GM10248 (cell line): ENCODE measurements at regions not wholly inside any gene's neighbourhood (a gene's known extent, or its start where the extent isn't known, plus 50 kb on each side); places are given as distances from the start of the nearest gene placed in this dataset.

Experiments used
- CTCF ChIA-PET: fragments of 300-600 bp; sonication (Branson Sonifier 250); formaldehyde crosslinking; extraction: SDS; loops from one replicate; lab custom pipeline; 2021; ENCODE audit warnings: antibody characterized with exemption; lab: Yijun Ruan, JAX
- POLR2A ChIA-PET: fragments of 350-650 bp; sonication (Branson Sonifier 250); formaldehyde crosslinking; extraction: SDS; loops from one replicate; lab custom pipeline; 2020; ENCODE audit warnings: antibody characterized with exemption; lab: Yijun Ruan, JAX
- DNase-seq: peaks from one replicate; pipeline ENCODE4 v3.0.0; 2012; ENCODE audit errors: extremely low spot score
- TF ChIP-seq, protein P1 (sequence below): IDR thresholded peaks from 2 replicates; pipeline ENCODE4 v1.5.1; 2012; ENCODE audit warnings: mild to moderate bottlenecking, low read depth; ENCODE audit errors: extremely low read depth, missing control alignments, control extremely low read depth

GRCh38 chr3:168473334-168473890 is 377.7 kb upstream of the GOLIM4 start:
- ChIA-PET CTCF (interaction anchor here (1.0 to 1.1 kb wide), 2 partner anchors 12 to 15 kb away, joined by 3 read pairs; no protein-coding TSS in a partner anchor), POLR2A (no interaction called here)
- DNase-seq, result no peak
- TF ChIP-seq, protein P1, sequence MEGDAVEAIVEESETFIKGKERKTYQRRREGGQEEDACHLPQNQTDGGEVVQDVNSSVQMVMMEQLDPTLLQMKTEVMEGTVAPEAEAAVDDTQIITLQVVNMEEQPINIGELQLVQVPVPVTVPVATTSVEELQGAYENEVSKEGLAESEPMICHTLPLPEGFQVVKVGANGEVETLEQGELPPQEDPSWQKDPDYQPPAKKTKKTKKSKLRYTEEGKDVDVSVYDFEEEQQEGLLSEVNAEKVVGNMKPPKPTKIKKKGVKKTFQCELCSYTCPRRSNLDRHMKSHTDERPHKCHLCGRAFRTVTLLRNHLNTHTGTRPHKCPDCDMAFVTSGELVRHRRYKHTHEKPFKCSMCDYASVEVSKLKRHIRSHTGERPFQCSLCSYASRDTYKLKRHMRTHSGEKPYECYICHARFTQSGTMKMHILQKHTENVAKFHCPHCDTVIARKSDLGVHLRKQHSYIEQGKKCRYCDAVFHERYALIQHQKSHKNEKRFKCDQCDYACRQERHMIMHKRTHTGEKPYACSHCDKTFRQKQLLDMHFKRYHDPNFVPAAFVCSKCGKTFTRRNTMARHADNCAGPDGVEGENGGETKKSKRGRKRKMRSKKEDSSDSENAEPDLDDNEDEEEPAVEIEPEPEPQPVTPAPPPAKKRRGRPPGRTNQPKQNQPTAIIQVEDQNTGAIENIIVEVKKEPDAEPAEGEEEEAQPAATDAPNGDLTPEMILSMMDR, result no peak

- POLR2A ChIA-PET, result no interaction called here
- CTCF ChIA-PET, result interaction anchor here (1.0 to 1.6 kb wide), 2 partner anchors 8 to 13 kb away, joined by 3 read pairs; no protein-coding TSS in a partner anchor
- TF ChIP-seq, protein P1, result no peak
- no peak for DNase-seq
These were observed 377.1 kb upstream of the GOLIM4 start for GRCh38 chr3:168472783-168473182.

DNA sequence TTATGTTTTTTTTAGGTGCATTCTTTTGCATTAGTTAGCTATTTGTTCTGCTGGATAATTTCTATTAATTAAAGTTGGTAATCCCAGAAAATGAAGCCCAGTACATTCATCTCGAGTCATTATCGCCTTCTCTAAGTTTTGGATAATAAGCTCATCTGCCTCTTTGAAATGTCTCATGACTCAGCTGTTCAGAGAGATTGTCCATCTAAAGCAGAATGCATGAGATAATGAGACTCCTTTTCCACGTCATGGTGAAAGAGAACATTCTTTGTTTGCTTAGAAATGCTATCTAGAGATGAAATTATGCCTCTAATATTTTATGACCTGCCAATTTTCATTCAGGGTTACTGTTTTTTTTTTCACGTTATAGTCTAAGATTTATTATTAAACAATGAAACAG is 374.7 kb upstream of the GOLIM4 start:
- no peak for DNase-seq
- ChIA-PET CTCF (interaction anchor here (1.3 to 2.9 kb wide), 2 partner anchors 18 to 260 kb away, joined by 3 to 12 read pairs; no protein-coding TSS in a partner anchor), POLR2A (no interaction called here)
- TF ChIP-seq, protein P1, result no peak

DNA sequence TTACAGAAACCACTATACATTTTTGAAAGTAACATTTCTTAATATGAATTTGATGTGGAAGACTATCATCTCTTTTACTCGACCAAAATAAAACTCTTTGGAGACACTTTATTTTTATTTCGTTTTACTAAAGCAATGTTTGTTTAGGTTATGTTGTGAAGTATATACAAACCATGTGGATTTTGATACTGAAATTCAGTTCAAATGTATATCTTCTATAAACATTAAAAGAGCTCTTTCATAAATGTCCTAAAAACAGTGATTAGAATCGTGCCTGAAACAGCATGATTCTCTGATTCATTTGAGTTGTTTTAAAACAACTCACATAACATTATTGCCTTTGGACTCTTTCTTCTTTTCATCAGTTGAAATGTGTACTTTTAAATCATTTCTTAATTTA is 373.7 kb upstream of the GOLIM4 start:
- CTCF ChIA-PET, result interaction anchor here (1.1 to 2.9 kb wide), 4 partner anchors 9 to 259 kb away, joined by 3 to 12 read pairs (median 3); no protein-coding TSS in a partner anchor
- TF ChIP-seq, protein P1, result no peak
- POLR2A ChIA-PET, result no interaction called here
- DNase-seq, result no peak

GRCh38 chr3:168467115-168467714 is 371.5 kb upstream of the GOLIM4 start:
- POLR2A ChIA-PET, result no interaction called here
- TF ChIP-seq, protein P1, result peak; percentile 54
- peak; percentile 28 for DNase-seq
- CTCF ChIA-PET, result interaction anchor here (2.3 kb wide), 1 partner anchor 256 kb away, joined by 8 read pairs; no protein-coding TSS in a partner anchor

- TF ChIP-seq, protein P1, result no peak
- POLR2A ChIA-PET, result no interaction called here
These were observed 366.1 kb upstream of the GOLIM4 start for GRCh38 chr3:168461793-168462192.

More at GRCh38 chr3:168461793-168462192, 366.1 kb upstream of the GOLIM4 start:
- no peak for DNase-seq
- CTCF ChIA-PET, result no interaction called here
